Spleen (tissue), 7 donors: ENCODE measurements at regions not wholly inside any gene's neighbourhood (a gene's known extent, or its start where the extent isn't known, plus 50 kb on each side); places are given as distances from the start of the nearest gene placed in this dataset.

Experiments
- POLR2A ChIP-seq, 3 donors: fragments of 450-650 bp; IDR thresholded peaks; one replicate each; pipeline ENCODE4 v1.5.1; 2017; ENCODE audit warnings: antibody characterized with exemption in 3 of 3, mild to moderate bottlenecking in 1 of 3
- POLR2AphosphoS5 ChIP-seq, 3 donors: sonication (generic); formaldehyde crosslinking; IDR thresholded peaks; one replicate each; pipeline ENCODE4 v1.5.1; 2017; ENCODE audit warnings: antibody characterized with exemption in 3 of 3
- TF ChIP-seq, protein P1 (sequence below), 11 experiments: fragments of 200-600 bp in 7 of 11; fragments of 450-650 bp in 4 of 11; sonication (generic) in 4 of 11; IDR thresholded peaks in 8 of 11; conservative IDR thresholded peaks in 3 of 11; 1 replicate in 7 of 11; 2 replicates in 4 of 11; pipeline versions ENCODE4 v1.4.0 to v1.8.0; 2016 to 2021; ENCODE audit warnings: antibody characterized with exemption in 11 of 11, inconsistent platforms in 4 of 11, mild to moderate bottlenecking in 1 of 11
- donor health status: DM: no; HTN: no; CAD: no; lungs with moderate emphysema.
- donor health status: DM: no; HTN: no; CAD: no.
- donor health status: DM: no; HTN: no; CAD: no.

GRCh38 chr2:56505885-56506284 lies 322.1 kb downstream of the CCDC85A start:
- TF ChIP-seq POLR2A (IDR thresholded peaks at IDR 0.05) (no peak), POLR2AphosphoS5 (IDR thresholded peaks at IDR 0.05) (no peak)
- TF ChIP-seq, protein P1, sequence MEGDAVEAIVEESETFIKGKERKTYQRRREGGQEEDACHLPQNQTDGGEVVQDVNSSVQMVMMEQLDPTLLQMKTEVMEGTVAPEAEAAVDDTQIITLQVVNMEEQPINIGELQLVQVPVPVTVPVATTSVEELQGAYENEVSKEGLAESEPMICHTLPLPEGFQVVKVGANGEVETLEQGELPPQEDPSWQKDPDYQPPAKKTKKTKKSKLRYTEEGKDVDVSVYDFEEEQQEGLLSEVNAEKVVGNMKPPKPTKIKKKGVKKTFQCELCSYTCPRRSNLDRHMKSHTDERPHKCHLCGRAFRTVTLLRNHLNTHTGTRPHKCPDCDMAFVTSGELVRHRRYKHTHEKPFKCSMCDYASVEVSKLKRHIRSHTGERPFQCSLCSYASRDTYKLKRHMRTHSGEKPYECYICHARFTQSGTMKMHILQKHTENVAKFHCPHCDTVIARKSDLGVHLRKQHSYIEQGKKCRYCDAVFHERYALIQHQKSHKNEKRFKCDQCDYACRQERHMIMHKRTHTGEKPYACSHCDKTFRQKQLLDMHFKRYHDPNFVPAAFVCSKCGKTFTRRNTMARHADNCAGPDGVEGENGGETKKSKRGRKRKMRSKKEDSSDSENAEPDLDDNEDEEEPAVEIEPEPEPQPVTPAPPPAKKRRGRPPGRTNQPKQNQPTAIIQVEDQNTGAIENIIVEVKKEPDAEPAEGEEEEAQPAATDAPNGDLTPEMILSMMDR (IDR thresholded peaks at IDR 0.05 in 8 of 11, conservative IDR thresholded peaks at IDR 0.05 in 3 of 11), result no peak
